GM23338 (cell line): ENCODE measurements at regions not wholly inside any gene's neighbourhood (a gene's known extent, or its start where the extent isn't known, plus 50 kb on each side); places are given as distances from the start of the nearest gene placed in this dataset.
"Not testable (repeated sequence)": the region's sequence is repeated elsewhere in the genome, so short reads cannot be mapped to it uniquely, and the experiment has no call there.

Experiments used
- EZH2phosphoT487 ChIP-seq: fragments of 200-600 bp; sonication (generic); IDR thresholded peaks from one replicate; pipeline ENCODE4 v1.8.1; 2018; ENCODE audit warnings: antibody characterized with exemption; ENCODE audit not compliant: unreplicated experiment
- POLR2AphosphoS5 ChIP-seq: IDR thresholded peaks from 2 replicates; pipeline ENCODE4 v1.6.1; 2016; ENCODE audit warnings: antibody characterized with exemption, low read depth
- TF ChIP-seq, protein P1 (sequence below), 2 experiments: fragments of 200-600 bp in 1 of 2; sonication (generic) in 1 of 2; conservative IDR thresholded peaks; 2 replicates each; pipeline versions ENCODE4 v1.5.1 to v1.6.1; 2016 to 2017; ENCODE audit warnings: antibody characterized with exemption in 2 of 2, low read depth in 2 of 2, mild to moderate bottlenecking in 2 of 2, moderate library complexity in 1 of 2

DNA sequence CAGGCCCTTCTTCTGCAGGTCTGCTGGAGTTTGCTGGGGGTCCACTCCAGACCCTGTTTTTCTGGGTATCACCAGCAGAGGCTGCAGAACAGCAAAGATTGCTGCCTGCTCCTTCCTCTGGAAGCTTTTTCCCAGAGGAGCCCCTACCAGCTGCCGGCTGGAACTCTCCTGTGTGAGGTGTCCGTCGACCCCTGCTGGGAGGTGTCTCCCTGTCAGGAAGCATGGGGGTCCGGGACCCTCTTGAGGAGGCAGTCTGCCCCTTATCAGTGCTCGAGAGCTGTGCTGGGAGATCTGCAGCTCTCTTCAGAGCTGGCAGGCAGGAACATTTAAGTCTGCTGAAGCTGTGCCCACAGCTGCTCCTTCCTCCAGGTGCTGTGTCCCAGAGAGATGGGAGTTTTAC, 1622.8 kb downstream of the KHDRBS2 start:
- not testable (repeated sequence) for TF ChIP-seq POLR2AphosphoS5, EZH2phosphoT487
- TF ChIP-seq, protein P1, sequence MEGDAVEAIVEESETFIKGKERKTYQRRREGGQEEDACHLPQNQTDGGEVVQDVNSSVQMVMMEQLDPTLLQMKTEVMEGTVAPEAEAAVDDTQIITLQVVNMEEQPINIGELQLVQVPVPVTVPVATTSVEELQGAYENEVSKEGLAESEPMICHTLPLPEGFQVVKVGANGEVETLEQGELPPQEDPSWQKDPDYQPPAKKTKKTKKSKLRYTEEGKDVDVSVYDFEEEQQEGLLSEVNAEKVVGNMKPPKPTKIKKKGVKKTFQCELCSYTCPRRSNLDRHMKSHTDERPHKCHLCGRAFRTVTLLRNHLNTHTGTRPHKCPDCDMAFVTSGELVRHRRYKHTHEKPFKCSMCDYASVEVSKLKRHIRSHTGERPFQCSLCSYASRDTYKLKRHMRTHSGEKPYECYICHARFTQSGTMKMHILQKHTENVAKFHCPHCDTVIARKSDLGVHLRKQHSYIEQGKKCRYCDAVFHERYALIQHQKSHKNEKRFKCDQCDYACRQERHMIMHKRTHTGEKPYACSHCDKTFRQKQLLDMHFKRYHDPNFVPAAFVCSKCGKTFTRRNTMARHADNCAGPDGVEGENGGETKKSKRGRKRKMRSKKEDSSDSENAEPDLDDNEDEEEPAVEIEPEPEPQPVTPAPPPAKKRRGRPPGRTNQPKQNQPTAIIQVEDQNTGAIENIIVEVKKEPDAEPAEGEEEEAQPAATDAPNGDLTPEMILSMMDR (conservative IDR thresholded peaks at IDR 0.05; ENCODE audit: low read depth in 2 of 2), result not testable (repeated sequence)
